Activated T-helper 17 cell treated with anti-CD3 and anti-CD28 coated beads, Interleukin-2, amount 50 U/mL, for 72 hours (primary cell): ENCODE measurements at regions not wholly inside any gene's neighbourhood (a gene's known extent, or its start where the extent isn't known, plus 50 kb on each side); places are given as distances from the start of the nearest gene placed in this dataset.
"Not testable (repeated sequence)": the region's sequence is repeated elsewhere in the genome, so short reads cannot be mapped to it uniquely, and the experiment has no call there.

Source experiments
- ATAC-seq: fragments of 150-1000 bp; cut with Tn5 transposase; replicated peaks from 2 replicates; pipeline ENCODE4 v1.10.0; 2021; ENCODE audit warnings: mild to moderate bottlenecking, moderate library complexity
- H3K27ac Mint-ChIP-seq: one replicate; pipeline ENCODE4 v1.8.0; 2022; ENCODE audit warnings: mixed read lengths
- H3K27me3 Mint-ChIP-seq: one replicate; pipeline ENCODE4 v1.8.0; 2022; ENCODE audit warnings: mixed read lengths
- H3K36me3 Mint-ChIP-seq: one replicate; pipeline ENCODE4 v1.8.0; 2022; ENCODE audit warnings: low read depth, mild to moderate bottlenecking, mixed read lengths
- H3K4me1 Mint-ChIP-seq: one replicate; pipeline ENCODE4 v1.8.0; 2022; ENCODE audit warnings: mixed read lengths
- H3K4me3 Mint-ChIP-seq: one replicate; pipeline ENCODE4 v1.8.0; 2022; ENCODE audit warnings: mild to moderate bottlenecking, mixed read lengths
- H3K9me3 Mint-ChIP-seq: one replicate; pipeline ENCODE4 v1.8.0; 2022; ENCODE audit warnings: mixed read lengths

DNA sequence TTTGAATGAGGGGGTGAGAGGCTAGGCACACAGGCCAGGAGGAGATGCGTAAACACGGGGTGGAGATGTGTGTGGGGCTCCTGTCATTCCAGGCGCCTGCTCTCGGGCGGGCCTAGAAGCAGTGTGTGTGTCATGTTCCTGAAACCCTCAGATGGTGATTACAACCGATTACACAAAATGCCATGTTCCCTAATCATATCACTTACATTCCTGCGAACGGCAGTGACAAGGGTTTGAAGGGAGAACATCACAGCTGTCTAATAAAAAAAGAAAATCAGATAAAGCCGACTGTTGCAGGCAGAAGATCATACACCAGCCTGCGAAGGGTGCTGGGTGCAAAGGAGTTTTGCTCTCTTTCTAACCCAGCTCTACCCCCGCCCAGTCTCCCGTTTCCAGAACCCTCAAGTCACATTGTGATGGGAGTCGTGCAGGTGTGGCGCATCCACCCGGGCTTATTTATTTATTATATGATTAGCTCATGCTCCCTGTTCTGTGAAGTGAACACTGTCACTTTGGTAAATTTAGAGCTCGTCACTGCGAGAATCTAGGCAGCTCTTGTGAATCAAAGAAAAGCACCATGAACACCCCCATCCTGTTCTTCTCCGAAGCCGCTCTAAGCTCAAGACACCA lies 140.3 kb downstream of the NR2F2 start:
- Mint-ChIP-seq H3K36me3 (no peaks in the 10 kb centered on the region), H3K4me1 (no peaks in the 10 kb centered on the region), H3K27me3 (no peaks in the 10 kb centered on the region), H3K27ac (no peak overlapping the region), H3K4me3 (no peak overlapping the region), H3K9me3 (peaks cover 13% of the 10 kb centered on the region)
- ATAC-seq = no peak

DNA sequence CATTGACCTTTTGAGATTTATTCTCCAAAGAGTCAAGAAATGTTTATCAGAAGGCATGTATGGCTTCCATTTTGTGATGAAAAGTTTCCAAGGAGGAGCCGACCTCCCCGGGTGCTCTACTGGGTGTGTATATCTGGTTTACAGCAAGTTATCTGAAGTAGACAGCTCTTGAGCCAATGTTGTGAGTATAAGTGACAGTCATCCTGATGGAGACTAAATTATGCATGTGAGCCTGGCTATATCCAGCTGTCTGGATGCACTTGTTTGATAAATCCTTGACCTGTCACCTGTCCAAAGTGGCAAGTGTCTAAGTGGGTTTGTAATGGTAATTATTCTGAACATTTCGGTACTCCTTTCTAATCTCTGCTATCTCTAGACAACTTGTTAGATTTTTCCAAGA lies 142.2 kb downstream of the NR2F2 start:
- H3K9me3 Mint-ChIP-seq = peaks cover 13% of the 10 kb centered on the region
- no peaks in the 10 kb centered on the region for H3K27me3 Mint-ChIP-seq
- no peaks in the 10 kb centered on the region for H3K36me3 Mint-ChIP-seq
- no peak overlapping the region for H3K27ac Mint-ChIP-seq
- H3K4me1 Mint-ChIP-seq = no peaks in the 10 kb centered on the region
- no peak overlapping the region for H3K4me3 Mint-ChIP-seq
- no peak for ATAC-seq

DNA sequence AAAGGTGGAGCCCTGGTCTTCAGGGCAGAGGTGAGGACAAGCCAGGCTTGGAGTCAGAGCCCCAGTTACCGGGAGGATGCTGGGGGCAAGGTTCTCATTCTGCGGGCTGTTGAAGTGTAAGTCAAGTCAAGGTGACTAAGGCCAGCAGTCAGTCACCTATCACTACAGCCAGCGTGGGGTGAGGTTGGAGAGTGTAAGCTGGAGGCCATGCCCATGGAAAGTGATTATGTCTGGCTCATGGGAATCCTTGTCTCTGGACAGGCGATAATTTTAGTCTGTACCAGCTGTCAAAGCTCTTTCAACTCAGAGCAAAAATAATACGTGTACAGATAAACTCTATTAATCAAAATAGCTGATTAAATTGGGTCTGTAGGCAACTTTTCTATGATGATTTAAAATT lies 143.1 kb downstream of the NR2F2 start:
- Mint-ChIP-seq H3K4me1 (no peaks in the 10 kb centered on the region), H3K27ac (no peak overlapping the region), H3K9me3 (peaks cover 8% of the 10 kb centered on the region), H3K36me3 (no peaks in the 10 kb centered on the region), H3K4me3 (no peak overlapping the region), H3K27me3 (no peaks in the 10 kb centered on the region)
- no peak for ATAC-seq

DNA sequence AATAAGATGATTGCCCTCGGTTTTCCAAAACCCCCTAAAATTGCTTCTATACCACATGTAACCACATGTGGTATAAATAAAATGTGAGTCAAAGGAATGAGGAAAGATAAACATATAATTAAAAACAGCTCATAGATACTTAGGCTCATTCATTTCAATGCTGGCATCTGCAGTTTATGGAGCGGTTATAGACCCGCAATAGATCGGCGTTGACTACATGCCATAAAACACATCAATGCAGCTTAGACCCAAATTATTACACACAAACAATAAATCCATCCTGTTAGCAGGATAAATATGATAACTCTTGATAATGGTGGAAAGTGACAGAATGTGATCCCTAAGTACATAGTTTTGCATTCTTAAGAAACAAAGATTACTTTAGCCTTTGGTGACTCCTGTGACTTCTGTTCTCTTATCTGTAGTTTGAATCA lies 143.7 kb downstream of the NR2F2 start:
- no peak overlapping the region for H3K4me3 Mint-ChIP-seq
- no peak overlapping the region for H3K27ac Mint-ChIP-seq
- H3K36me3 Mint-ChIP-seq = no peaks in the 10 kb centered on the region
- no peaks in the 10 kb centered on the region for H3K4me1 Mint-ChIP-seq
- H3K9me3 Mint-ChIP-seq = peaks cover 8% of the 10 kb centered on the region
- no peaks in the 10 kb centered on the region for H3K27me3 Mint-ChIP-seq
- no peak for ATAC-seq

DNA sequence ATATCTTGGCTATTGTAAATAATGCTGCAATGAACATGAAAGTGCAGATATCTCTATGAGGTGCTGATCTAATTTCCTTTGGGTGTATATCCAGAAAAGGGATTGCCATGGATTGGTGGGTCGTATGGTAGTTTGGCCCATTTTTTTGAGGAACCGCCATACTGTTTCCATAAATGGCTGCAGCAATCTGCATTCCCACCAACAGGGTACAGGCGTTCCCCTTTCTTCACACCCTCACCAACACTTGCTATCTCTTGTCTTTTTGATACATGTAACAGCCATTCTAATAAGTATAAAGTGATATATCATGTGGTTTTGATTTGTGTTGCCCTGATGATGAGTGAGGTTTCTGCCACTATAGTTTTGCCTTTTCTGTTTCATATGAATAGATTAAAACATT lies 146.7 kb downstream of the NR2F2 start:
- no peak overlapping the region for H3K27ac Mint-ChIP-seq
- H3K27me3 Mint-ChIP-seq = no peaks in the 10 kb centered on the region
- no peaks in the 10 kb centered on the region for H3K36me3 Mint-ChIP-seq
- H3K9me3 Mint-ChIP-seq = peaks cover 4% of the 10 kb centered on the region
- H3K4me3 Mint-ChIP-seq = no peak overlapping the region
- H3K4me1 Mint-ChIP-seq = no peaks in the 10 kb centered on the region
- no peak for ATAC-seq

DNA sequence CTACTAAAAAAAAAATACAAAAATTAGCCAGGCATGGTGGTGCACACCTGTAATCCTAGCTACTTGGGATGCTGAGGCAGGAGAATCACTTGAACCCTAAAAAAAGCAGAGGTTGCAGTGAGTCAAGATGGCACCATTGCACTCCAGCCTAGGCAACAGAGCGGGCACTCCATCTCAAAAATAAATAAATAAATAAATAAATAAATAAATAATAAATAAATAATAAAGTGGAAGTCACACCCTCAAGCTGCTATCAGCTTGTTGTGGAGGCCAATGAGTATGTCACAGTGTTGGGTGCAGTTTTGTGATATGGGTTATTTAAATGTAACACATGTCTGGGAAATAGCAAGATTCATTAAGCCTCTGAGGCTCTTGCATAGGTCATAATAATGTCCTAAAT lies 153.9 kb downstream of the NR2F2 start:
- H3K36me3 Mint-ChIP-seq, H3K4me3 Mint-ChIP-seq, H3K9me3 Mint-ChIP-seq, H3K27ac Mint-ChIP-seq, H3K4me1 Mint-ChIP-seq, ATAC-seq, H3K27me3 Mint-ChIP-seq: not testable (repeated sequence)

DNA sequence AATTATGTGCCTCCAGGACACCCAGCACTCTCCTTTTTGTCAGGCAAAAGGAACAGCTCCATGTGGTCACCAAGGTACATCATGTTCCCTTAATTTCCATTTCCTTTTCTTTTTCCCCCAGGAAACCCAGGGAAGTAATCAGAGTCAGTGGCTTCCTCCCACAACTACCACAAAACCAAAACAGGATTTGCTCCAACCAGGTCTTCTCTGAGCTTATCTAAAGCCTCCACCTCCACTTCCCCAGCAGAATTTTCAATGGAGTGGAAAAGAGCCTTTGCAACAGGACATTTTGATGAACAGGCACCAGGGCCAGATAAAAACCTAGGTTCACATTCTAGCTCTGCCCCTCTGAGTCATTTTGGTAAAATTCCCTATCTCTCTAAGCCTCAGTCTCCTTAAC lies 154.3 kb downstream of the NR2F2 start:
- no peaks in the 10 kb centered on the region for H3K27me3 Mint-ChIP-seq
- H3K36me3 Mint-ChIP-seq = no peaks in the 10 kb centered on the region
- no peak for ATAC-seq
- H3K4me1 Mint-ChIP-seq = no peaks in the 10 kb centered on the region
- H3K27ac Mint-ChIP-seq = no peak overlapping the region
- H3K4me3 Mint-ChIP-seq = no peak overlapping the region
- H3K9me3 Mint-ChIP-seq = peaks cover 4% of the 10 kb centered on the region

DNA sequence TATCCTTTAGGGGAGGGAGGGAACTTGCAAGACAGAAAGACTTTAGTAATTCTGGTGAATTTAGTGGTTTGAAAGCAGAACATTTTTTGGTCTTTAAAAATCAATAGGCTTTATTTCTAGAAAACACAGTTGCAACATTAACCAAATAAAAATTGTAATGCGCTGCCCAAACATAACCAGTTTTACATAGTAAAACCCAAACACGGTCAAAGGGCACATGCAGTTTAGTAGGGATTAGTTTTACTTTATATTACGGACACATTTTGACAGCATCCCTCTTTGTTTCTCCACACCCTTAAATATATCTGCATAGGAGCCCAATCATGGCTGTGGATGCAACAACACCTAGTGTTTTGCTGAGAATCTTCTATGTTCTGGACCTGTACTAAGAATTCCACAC lies 156.7 kb downstream of the NR2F2 start:
- no peak for ATAC-seq
- Mint-ChIP-seq H3K27ac (no peak overlapping the region), H3K36me3 (no peaks in the 10 kb centered on the region), H3K4me1 (no peaks in the 10 kb centered on the region), H3K9me3 (peaks cover 4% of the 10 kb centered on the region), H3K4me3 (no peak overlapping the region), H3K27me3 (no peaks in the 10 kb centered on the region)

DNA sequence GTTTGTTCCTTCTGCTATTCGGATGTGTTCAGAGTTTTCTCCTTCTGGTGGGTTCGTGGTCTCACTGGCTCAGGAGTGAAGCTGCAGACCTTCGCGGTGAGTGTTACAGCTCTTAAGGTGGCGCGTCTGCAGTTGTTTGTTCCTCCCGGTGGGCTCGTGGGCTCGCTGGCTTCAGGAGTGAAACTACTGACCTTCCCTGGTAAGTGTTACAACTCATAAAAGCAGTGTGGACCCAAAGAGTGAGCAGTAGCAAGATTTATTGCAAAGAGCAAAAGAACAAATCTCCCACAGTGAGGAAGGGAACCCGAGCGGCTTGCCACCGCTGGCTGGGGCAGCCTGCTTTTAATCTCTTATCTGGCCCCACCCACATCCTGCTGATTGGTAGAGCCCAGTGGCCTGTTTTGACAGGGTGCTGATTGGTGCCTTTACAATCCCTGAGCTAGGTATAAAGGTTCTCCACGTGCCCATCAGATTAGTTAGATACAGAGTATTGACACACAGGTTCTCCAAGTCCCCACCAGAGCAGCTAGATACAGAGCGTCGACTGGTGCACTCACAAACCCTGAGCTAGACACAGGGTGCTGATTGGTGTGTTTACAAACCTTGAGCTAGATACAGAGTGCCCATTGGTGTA lies 160.7 kb downstream of the NR2F2 start:
- not testable (repeated sequence) for H3K27ac Mint-ChIP-seq, H3K4me3 Mint-ChIP-seq, H3K9me3 Mint-ChIP-seq, H3K4me1 Mint-ChIP-seq, H3K36me3 Mint-ChIP-seq, H3K27me3 Mint-ChIP-seq, ATAC-seq

DNA sequence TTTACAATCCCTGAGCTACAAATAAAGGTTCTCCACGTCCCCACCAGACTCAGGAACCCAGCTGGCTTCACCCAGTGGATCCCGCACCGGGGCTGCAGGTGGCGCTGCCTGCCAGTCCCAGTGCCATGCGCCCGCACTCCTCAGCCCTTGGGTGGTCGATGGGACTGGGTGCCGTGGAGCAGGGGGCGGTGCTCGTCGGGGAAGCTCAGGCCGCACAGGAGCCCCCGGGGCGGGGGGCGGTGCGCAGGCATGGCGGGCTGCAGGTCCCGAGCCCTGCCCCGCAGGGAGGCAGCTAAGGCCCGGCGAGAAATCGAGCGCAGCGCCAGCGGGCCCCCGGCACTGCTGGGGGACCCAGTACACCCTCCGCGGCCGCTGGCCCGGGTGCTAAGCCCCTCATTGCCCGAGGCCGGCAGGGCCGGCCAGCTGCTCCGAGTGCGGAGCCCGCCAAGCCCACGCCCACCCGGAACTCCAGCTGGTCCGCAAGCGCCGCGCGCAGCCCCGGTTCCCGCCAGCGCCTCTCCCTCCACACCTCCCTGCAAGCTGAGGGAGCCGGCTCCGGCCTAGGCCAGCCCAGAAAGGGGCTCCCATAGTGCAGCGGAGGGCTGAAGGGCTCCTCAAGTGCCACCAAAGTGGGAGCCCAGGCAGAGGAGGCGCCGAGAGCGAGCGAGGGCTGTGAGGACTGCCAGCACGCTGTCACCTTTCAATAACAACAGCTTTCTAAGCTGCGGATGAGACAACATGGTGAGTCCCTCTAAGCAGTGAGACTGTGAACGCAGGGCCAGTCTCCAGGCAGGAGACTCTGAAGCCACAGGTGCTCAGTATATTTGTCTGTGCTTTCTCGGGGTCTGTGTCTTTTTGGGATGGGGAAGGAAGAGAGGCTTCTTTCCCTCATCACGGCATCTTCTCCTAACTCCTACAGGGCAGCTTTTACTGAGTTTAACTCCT lies 161.5 kb downstream of the NR2F2 start:
- not testable (repeated sequence) for H3K27ac Mint-ChIP-seq, H3K4me1 Mint-ChIP-seq, H3K9me3 Mint-ChIP-seq, H3K36me3 Mint-ChIP-seq, ATAC-seq, H3K4me3 Mint-ChIP-seq, H3K27me3 Mint-ChIP-seq

DNA sequence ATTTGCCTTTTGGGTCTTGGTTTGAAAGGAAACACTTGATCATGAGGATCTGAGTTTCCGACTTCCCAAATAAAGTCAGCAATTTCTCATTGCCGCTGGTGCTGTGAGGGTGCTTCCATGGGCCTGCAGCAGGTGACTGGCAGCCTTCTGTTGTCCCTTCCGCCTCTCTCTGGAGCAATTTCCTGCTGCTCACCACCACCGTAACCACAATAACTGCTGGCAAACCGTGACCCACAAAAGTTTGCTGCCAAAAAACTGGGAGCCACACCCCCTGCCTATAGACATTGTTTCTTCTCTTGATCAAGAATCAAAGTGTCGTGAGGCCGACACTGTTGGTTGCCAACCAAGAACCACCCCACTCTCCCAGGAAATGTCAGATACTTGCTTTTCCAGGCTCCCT lies 164.0 kb downstream of the NR2F2 start:
- Mint-ChIP-seq H3K4me1 (no peaks in the 10 kb centered on the region), H3K36me3 (no peaks in the 10 kb centered on the region), H3K4me3 (no peak overlapping the region), H3K27ac (no peak overlapping the region), H3K9me3 (peaks cover 9% of the 10 kb centered on the region), H3K27me3 (no peaks in the 10 kb centered on the region)
- ATAC-seq = no peak

DNA sequence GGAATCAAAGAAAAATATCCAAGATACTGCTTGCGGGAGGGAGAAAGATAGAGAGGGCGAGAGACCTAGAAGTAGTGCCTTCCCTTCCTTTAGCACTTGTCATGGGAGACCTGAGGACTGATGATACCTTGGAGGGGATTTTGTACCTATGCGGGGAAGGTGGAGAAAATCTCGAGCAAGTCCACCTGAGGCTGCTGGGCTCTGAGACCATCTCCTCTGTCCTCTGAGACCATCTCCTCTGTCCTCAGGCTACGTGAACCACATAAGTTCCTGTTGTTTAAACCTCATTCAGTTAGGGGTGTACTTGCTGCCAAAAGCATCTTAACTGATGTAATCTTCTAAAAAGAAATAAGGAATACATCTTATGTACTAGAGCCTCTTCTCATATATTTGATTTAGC lies 164.9 kb downstream of the NR2F2 start:
- no peak for ATAC-seq
- Mint-ChIP-seq H3K4me1 (no peaks in the 10 kb centered on the region), H3K4me3 (no peak overlapping the region), H3K9me3 (peaks cover 12% of the 10 kb centered on the region), H3K27me3 (no peaks in the 10 kb centered on the region), H3K27ac (no peak overlapping the region), H3K36me3 (no peaks in the 10 kb centered on the region)

DNA sequence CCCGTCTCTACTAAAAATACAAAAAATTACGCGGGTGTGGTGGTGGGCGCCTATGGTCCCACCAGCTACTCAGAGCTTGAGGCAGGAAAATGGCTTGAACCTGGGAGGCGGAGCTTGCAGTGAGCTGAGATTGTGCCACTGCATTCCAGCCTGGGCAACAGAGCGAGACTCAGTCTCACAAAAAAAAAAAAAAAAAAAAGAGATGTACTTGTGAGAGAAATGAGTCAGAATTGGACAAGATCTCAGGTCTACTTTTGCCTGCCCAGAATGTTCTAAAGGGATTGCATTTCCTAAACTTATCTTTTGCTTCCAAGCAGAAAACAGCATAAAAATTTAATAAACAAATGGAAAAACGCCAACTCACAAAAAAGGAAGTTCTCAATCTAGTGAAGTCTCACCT lies 167.5 kb downstream of the NR2F2 start:
- H3K27ac Mint-ChIP-seq = no peak overlapping the region
- ATAC-seq = no peak
- H3K36me3 Mint-ChIP-seq = no peaks in the 10 kb centered on the region
- no peaks in the 10 kb centered on the region for H3K4me1 Mint-ChIP-seq
- H3K9me3 Mint-ChIP-seq = peaks cover 19% of the 10 kb centered on the region
- H3K4me3 Mint-ChIP-seq = no peak overlapping the region
- no peaks in the 10 kb centered on the region for H3K27me3 Mint-ChIP-seq

DNA sequence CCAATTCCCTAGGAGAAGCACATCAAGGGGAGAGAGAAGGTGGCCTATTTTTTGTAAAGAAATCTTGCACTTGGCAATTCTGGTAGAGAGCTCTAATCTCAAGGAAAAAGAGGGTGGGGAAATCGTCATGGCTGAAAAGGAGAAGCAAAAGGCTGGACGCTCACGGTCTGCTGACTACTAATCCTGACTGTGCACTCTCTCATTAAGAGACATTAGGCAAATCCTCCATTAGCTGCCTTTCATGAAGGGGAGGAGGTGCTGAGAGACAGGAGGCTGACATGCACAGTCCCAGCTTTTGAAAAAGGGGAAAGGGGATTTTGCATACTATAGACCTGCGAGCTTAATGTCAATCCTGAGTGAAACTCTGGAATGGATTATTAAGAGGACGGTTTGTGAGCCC lies 170.0 kb downstream of the NR2F2 start:
- no peak overlapping the region for H3K4me3 Mint-ChIP-seq

DNA sequence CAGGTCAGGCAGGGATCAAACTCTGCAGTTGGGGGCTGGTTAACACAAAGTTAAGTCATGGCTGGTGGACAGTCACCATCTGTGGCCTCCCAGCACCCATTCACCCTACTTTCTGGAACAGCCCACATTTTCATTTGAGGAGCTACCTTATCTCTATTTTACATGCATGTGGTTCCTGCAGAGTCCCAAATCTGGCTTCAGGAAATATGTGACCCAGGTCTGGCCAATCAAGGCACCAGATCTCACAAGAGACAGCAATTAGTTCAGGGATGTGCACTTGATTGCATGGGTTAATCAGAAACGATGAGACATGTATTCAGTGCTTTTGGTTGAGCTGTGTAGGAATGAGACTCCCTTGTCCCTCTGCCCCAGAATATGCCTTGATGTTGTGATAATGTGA lies 170.9 kb downstream of the NR2F2 start:
- H3K4me3 Mint-ChIP-seq = no peak overlapping the region
- no peaks in the 10 kb centered on the region for H3K4me1 Mint-ChIP-seq
- no peaks in the 10 kb centered on the region for H3K36me3 Mint-ChIP-seq
- H3K27ac Mint-ChIP-seq = no peak overlapping the region
- H3K27me3 Mint-ChIP-seq = no peaks in the 10 kb centered on the region
- peaks cover 19% of the 10 kb centered on the region for H3K9me3 Mint-ChIP-seq
- ATAC-seq = no peak

More for the DNA sequence above, 170.0 kb downstream of the NR2F2 start:
- no peaks in the 10 kb centered on the region for H3K36me3 Mint-ChIP-seq
- no peaks in the 10 kb centered on the region for H3K27me3 Mint-ChIP-seq
- H3K27ac Mint-ChIP-seq = no peak overlapping the region
- H3K9me3 Mint-ChIP-seq = peaks cover 19% of the 10 kb centered on the region
- no peaks in the 10 kb centered on the region for H3K4me1 Mint-ChIP-seq
- ATAC-seq = no peak
